GM12878 (cell line): ENCODE measurements at regions not wholly inside any gene's neighbourhood (a gene's known extent, or its start where the extent isn't known, plus 50 kb on each side); places are given as distances from the start of the nearest gene placed in this dataset.

ENCODE experiments used
- ATAC-seq: fragments of 200-7000 bp; cut with Tn5 transposase; 3 replicates; pipeline ENCODE4 v1.9.1; 2020; ENCODE audit warnings: mild to moderate bottlenecking, moderate library complexity
- BruUV-seq: library from RNA; stranded (reverse); fragments of 400-500 nt; replicated peaks from 2 replicates; lab custom pipeline; 2021; lab: Mats Ljungman, UMichigan
- CTCF ChIA-PET: fragments of 300-600 bp; sonication (Branson Sonifier 250); formaldehyde crosslinking; extraction: SDS; loops from one replicate; lab custom pipeline; 2021; ENCODE audit warnings: inconsistent platforms; lab: Yijun Ruan, JAX
- POLR2A ChIA-PET: fragments of 350-600 bp; formaldehyde crosslinking; extraction: SDS; loops from one replicate; lab custom pipeline; 2021; ENCODE audit warnings: inconsistent platforms; lab: Charles Lee
- RAD21 ChIA-PET: fragments of 300-600 bp; sonication (Branson Sonifier 250); formaldehyde crosslinking; loops from one replicate; lab custom pipeline; 2023; ENCODE audit warnings: antibody characterized with exemption; ENCODE audit not compliant: unreplicated experiment; lab: Charles Lee
- SMC1A ChIA-PET: fragments of 300-600 bp; sonication (Branson Sonifier 250); formaldehyde crosslinking; loops from one replicate; lab custom pipeline; 2023; ENCODE audit not compliant: unreplicated experiment, uncharacterized antibody; lab: Charles Lee
- DNase-seq: peaks from one replicate; pipeline ENCODE4 v3.0.0-alpha.2; 2011; ENCODE audit warnings: low read depth, low spot score
- FAIRE-seq: peaks from 3 replicates; lab custom pipeline; 2011; peaks lifted over from hg19 to GRCh38; lab: Jason Lieb, UNC
- H2AFZ ChIP-seq: 2 replicates; pipeline ENCODE4 v1.6.0; 2011; ENCODE audit warnings: low read depth, low read length, control low read depth; ENCODE audit not compliant: control insufficient read depth
- H3K27ac ChIP-seq: 2 replicates; pipeline ENCODE4 v1.5.1; 2011; ENCODE audit warnings: control low read depth; ENCODE audit not compliant: control insufficient read depth, insufficient read depth
- H3K27me3 ChIP-seq, 2 experiments: replicated peaks in 1 of 2; 2 replicates each; pipeline versions ENCODE4 v1.6.0 to v1.6.1; 2011; ENCODE audit warnings: low read length in 1 of 2; ENCODE audit not compliant: control insufficient read depth in 2 of 2, insufficient read depth in 2 of 2
- H3K36me3 ChIP-seq, 2 experiments: 2 replicates each; pipeline ENCODE4 v1.5.1; 2011; ENCODE audit warnings: low read length in 1 of 2; ENCODE audit not compliant: control insufficient read depth in 2 of 2, insufficient read depth in 2 of 2
- H3K4me1 ChIP-seq: 2 replicates; pipeline ENCODE4 v1.6.1; 2011; ENCODE audit warnings: mild to moderate bottlenecking, low read length, moderate library complexity, mixed read lengths; ENCODE audit not compliant: control insufficient read depth, insufficient read depth
- H3K4me2 ChIP-seq: 2 replicates; pipeline ENCODE4 v1.6.0; 2011; ENCODE audit warnings: control low read depth; ENCODE audit not compliant: control insufficient read depth, insufficient read depth
- H3K4me3 ChIP-seq: fragments of 200-600 bp; sonication (generic); 2 replicates; pipeline ENCODE4 v1.5.1; 2016
- H3K79me2 ChIP-seq: 2 replicates; pipeline ENCODE4 v1.6.0; 2011; ENCODE audit warnings: low read length; ENCODE audit not compliant: control insufficient read depth, insufficient read depth
- H3K9ac ChIP-seq: 2 replicates; pipeline ENCODE4 v1.8.0; 2011; ENCODE audit warnings: low read length, control low read depth, mixed read lengths; ENCODE audit not compliant: control insufficient read depth, insufficient read depth
- H3K9me3 ChIP-seq: replicated peaks from 3 replicates; pipeline ENCODE4 v1.5.1; 2011; ENCODE audit warnings: mild to moderate bottlenecking, low read length; ENCODE audit not compliant: control insufficient read depth, insufficient read depth
- H4K20me1 ChIP-seq: 2 replicates; pipeline ENCODE4 v1.6.0; 2011; ENCODE audit not compliant: control insufficient read depth, insufficient read depth
- CHD2 ChIP-seq: IDR thresholded peaks from 2 replicates; pipeline ENCODE4 v1.6.1; 2011; ENCODE audit warnings: low read depth, low read length, improper control_type of control experiment, borderline replicate concordance
- MYB ChIP-seq: fragments of 150-350 bp; IDR thresholded peaks from 2 replicates; pipeline ENCODE4 v1.6.1; 2014; ENCODE audit warnings: mild to moderate bottlenecking, low read depth, low read length, borderline replicate concordance
- NR2F1 ChIP-seq: fragments of 450-650 bp; conservative IDR thresholded peaks from 2 replicates; pipeline ENCODE4 v1.6.1; 2017; ENCODE audit warnings: mild to moderate bottlenecking
- SREBF2 ChIP-seq: IDR thresholded peaks from 2 replicates; pipeline ENCODE4 v1.6.1; 2012; ENCODE audit warnings: mild to moderate bottlenecking, low read length
- WGBS: methylation state at CpG from one replicate; pipeline ENCODE4 v1.1.6; 2016; ENCODE audit warnings: low lambda C conversion rate; ENCODE audit not compliant: insufficient replicate concordance, insufficient coverage; ENCODE audit errors: missing lambda C conversion rate; 5-methylcytosine and 5-hydroxymethylcytosine counted together
- in situ Hi-C: fragments of 300-500 bp; cut with MboI; formaldehyde crosslinking; loops from 9 replicates; pipeline ENCODE4 v1.14.3; 2018; ENCODE audit warnings: mixed read lengths
- intact Hi-C: fragments of 100-400 bp; cut with micrococcal nuclease; formaldehyde crosslinking; loops from one replicate; pipeline ENCODE4 v1.14.2; 2022; ENCODE audit not compliant: unreplicated experiment
- TF ChIP-seq, protein P1 (sequence below): fragments of 450-650 bp; IDR thresholded peaks from 2 replicates; pipeline ENCODE4 v1.6.1; 2017; ENCODE audit warnings: borderline replicate concordance
- TF ChIP-seq, protein P2 (sequence below): fragments of 450-650 bp; conservative IDR thresholded peaks from 2 replicates; pipeline ENCODE4 v1.6.1; 2017; ENCODE audit warnings: mild to moderate bottlenecking, moderate library complexity

DNA sequence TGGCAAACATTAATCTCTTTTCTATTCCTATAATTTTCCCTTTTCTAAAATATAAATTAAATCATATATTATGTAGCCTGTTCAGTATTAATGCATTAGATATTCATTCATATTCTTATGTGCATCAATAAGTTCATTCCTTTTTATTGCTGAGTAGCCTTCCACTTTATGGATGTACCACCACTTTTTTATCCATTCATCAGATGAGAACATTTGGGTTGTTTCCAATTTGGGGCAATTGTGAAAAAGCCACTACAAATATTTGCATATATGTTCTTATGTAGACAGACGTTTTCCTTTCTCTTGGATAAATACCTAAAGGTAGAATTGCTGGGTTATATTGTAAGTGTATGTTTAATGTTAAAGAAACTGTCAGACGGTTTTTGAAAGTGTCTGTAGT is 79.4 kb upstream of the MAPK10 start:
- Histone ChIP-seq H3K36me3 (no peaks in the 10 kb centered on the region), H3K9me3 (no peaks in the 10 kb centered on the region), H3K27ac (no peak overlapping the region), H3K4me3 (no peak overlapping the region), H4K20me1 (no peaks in the 10 kb centered on the region), H3K9ac (no peak overlapping the region), H3K79me2 (no peaks in the 10 kb centered on the region), H3K4me1 (no peaks in the 10 kb centered on the region), H3K27me3 (no peaks in the 10 kb centered on the region; a peak in 1 of 4 replicates), H3K4me2 (no peak overlapping the region), H2AFZ (no peak overlapping the region)
- WGBS: 0% methylated on average over 2 of the region's 2 CpGs
- in situ Hi-C loops (no loop called here), intact Hi-C loops (no loop called here)
- FAIRE-seq (no peak), DNase-seq (no peak), ATAC-seq (no peak)
- RAD21 ChIA-PET: no interaction called here
- POLR2A ChIA-PET: no interaction called here
- CTCF ChIA-PET: no interaction called here
- TF ChIP-seq, protein P1, sequence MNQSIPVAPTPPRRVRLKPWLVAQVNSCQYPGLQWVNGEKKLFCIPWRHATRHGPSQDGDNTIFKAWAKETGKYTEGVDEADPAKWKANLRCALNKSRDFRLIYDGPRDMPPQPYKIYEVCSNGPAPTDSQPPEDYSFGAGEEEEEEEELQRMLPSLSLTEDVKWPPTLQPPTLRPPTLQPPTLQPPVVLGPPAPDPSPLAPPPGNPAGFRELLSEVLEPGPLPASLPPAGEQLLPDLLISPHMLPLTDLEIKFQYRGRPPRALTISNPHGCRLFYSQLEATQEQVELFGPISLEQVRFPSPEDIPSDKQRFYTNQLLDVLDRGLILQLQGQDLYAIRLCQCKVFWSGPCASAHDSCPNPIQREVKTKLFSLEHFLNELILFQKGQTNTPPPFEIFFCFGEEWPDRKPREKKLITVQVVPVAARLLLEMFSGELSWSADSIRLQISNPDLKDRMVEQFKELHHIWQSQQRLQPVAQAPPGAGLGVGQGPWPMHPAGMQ: no peak
- TF ChIP-seq, protein P2, sequence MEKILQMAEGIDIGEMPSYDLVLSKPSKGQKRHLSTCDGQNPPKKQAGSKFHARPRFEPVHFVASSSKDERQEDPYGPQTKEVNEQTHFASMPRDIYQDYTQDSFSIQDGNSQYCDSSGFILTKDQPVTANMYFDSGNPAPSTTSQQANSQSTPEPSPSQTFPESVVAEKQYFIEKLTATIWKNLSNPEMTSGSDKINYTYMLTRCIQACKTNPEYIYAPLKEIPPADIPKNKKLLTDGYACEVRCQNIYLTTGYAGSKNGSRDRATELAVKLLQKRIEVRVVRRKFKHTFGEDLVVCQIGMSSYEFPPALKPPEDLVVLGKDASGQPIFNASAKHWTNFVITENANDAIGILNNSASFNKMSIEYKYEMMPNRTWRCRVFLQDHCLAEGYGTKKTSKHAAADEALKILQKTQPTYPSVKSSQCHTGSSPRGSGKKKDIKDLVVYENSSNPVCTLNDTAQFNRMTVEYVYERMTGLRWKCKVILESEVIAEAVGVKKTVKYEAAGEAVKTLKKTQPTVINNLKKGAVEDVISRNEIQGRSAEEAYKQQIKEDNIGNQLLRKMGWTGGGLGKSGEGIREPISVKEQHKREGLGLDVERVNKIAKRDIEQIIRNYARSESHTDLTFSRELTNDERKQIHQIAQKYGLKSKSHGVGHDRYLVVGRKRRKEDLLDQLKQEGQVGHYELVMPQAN: no peak
- TF ChIP-seq NR2F1: no peak
- no peak for TF ChIP-seq MYB
- TF ChIP-seq CHD2: no peak
- TF ChIP-seq SREBF2: no peak
- no TSS peak for BruUV-seq
- SMC1A ChIA-PET: no interaction called here
